Fibroblast of peridontal ligament (primary cell): ENCODE measurements at regions not wholly inside any gene's neighbourhood (a gene's known extent, or its start where the extent isn't known, plus 50 kb on each side); places are given as distances from the start of the nearest gene placed in this dataset.

Experiments
- DNase-seq: peaks from one replicate; pipeline ENCODE4 v3.0.0-alpha.2; 2010; ENCODE audit errors: extremely low read depth

- no peak for DNase-seq
These were observed 68.2 kb upstream of the CXCR4 start for GRCh38 chr2:136185981-136186776.

- DNase-seq, result no peak
These were observed 65.1 kb upstream of the CXCR4 start for GRCh38 chr2:136183097-136183496.

DNA sequence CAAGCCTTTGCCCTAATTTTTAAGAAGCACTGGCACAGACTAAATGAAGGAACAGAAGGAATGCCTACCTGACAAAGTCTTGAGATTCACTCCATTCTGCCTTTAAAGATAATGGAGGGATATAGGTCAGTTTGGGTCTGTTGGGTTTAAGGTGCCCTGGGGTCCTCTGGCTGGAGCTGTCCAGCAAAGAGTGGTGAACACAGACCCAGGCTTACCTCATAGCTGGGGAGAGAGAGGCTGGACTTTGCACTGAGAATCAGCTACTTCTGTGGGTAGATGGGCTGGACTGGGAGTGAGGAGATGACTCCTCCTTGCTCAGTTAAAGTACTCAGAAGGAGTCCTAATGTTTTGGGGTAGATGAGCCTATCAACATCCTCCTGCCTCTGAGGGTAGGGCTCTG, 64.4 kb upstream of the CXCR4 start:
- DNase-seq, result no peak

- no peak for DNase-seq
These were observed 61.6 kb upstream of the CXCR4 start for GRCh38 chr2:136179602-136179975.

DNA sequence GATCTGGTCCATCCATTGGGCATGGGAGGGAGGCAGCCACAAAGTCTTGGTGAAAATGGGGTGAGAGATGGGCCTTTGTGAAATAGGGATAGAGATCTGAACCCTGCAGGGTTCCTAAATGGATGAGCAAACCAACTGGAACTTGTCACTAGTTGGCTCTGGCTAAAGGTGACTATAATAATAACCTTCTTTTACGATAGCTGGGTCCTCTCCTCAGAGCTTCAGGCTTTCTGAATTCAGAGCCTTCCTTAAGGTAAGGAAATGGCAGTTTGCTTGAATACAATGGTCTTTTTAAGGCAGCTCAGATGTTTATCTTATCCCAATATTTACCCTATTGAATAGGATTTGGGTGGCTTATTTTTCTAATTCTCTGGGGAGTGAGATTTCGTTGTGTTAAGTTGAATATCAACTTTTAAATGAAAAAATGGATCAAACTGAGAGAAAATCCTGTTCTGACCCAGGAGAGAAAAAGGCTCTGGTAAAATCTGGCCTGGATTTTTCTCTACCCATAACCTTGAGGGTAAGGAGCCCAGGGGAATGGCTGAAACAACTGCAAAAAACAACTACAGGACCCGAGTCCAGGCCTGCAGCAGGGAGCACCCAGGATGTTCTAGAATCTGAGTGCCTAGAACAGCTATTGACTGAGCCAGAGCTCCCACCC, 61.1 kb upstream of the CXCR4 start:
- DNase-seq, result no peak

- DNase-seq, result no peak
These were observed 57.9 kb upstream of the CXCR4 start for GRCh38 chr2:136175868-136176267.

GRCh38 chr2:136175466-136175865, 57.5 kb upstream of the CXCR4 start:
- no peak for DNase-seq

- DNase-seq, result no peak
These were observed 55.2 kb upstream of the CXCR4 start for GRCh38 chr2:136173126-136173525.

DNA sequence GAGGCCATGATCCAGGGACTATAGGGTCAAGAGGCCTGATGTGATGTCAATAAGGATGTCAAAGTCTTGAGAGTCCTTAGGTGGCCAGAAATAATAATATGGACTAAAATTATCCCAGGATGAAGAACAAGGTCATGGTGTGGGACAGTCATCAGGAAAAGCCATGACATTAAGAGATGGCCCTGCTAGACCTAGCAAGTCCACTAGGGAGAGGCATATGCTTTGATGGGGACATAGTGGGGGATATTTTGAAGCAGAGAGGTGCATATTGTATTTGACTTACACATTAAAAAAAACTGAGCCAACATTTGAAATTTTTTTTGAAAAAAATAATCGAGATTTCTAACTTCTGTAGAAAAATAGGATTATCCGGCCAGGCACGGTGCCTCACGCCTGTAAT, 53.3 kb upstream of the CXCR4 start:
- no peak for DNase-seq

DNA sequence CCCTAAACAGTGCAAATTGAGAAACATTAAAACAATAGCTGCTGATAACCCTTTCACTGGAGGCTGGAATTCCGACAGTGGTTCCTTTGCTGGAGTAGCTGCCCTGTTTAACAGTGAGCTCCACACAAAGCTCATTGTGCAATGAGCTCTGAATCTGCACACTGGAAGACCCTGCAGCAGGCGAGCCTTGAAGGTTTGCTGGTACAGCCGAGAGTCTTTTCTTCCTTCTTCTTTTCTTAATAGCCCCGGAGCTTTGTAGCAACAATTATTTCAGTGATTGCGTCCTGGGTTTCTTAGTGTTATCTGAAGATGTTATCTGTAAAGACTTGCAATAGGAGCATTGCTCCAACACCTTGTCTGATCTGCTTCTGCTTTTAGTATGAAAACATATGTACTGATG, 50.8 kb upstream of the CXCR4 start:
- no peak for DNase-seq

DNA sequence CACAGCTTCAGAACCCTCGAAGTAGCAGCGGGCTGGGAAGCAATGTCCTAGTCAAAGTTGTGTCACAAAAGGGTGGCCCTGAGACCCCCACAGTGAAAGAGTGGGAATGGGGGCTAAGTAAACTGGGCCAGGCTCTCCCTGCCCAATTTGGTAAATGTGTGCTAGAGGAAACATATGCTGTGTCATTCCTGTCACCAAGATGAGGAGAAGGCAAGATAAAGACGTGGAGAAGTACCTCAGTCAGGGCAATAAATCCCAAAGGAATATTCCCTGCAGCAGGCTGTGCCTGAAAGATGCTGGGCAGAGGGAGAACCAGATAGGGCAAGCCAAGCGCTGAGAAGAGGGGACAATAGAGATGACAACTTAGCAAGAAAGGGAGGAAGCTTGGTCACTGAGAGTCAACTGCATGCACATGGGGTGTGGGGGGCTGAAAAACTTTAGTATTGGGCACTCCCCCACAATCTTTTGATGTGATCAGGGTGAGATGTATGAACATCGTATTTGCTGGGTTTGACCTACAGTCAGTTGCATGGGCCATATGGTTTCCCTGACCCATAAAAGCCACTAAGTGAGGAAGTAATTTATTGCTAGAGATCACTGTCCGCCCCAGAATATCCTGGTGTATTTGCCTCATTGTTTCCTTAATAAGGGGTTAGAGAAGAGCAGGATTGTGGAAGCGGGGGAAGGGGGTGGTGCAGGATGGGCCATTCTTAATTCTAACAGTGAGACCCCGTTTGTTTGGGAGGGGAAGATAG, 49.9 kb upstream of the CXCR4 start:
- no peak for DNase-seq
